ENCODE measurements at regions not wholly inside any gene's neighbourhood (a gene's known extent, or its start where the extent isn't known, plus 50 kb on each side); places are given as distances from the start of the nearest gene placed in this dataset.

- 88% methylated on average over 4 of the region's 4 CpGs; no CpG with 5 or more reads in 1 of the 2 experiments for WGBS, 2 experiments (ENCODE audit: extremely low coverage in 1 of 2, insufficient coverage in 1 of 2, insufficient read length in 1 of 2, insufficient replicate concordance in 2 of 2, low coverage in 1 of 2, low lambda C conversion rate in 2 of 2, missing lambda C conversion rate in 1 of 2)
- TF ChIP-seq HDAC6 (IDR thresholded peaks at IDR 0.05; ENCODE audit: low read depth, low read length) (no peak), CEBPB (IDR thresholded peaks at IDR 0.05; ENCODE audit: low read depth, low read length) (no peak), CHD2 (IDR thresholded peaks at IDR 0.05; ENCODE audit: low read length) (no peak), TBP (IDR thresholded peaks at IDR 0.05; ENCODE audit: low read depth, low read length) (no peak), SUZ12 (IDR thresholded peaks at IDR 0.05; ENCODE audit: low read length) (no peak), SIN3A (conservative IDR thresholded peaks at IDR 0.05 in 1 of 2, IDR thresholded peaks at IDR 0.05 in 1 of 2; ENCODE audit: low read depth in 1 of 2, low read length in 2 of 2) (no peak), YY1 (IDR thresholded peaks at IDR 0.05; ENCODE audit: low read depth, low read length) (no peak), PHF8 (conservative IDR thresholded peaks at IDR 0.05; ENCODE audit: low read depth, low read length) (no peak), MAFK (IDR thresholded peaks at IDR 0.05; ENCODE audit: low read depth, low read length) (no peak), POLR2AphosphoS5 (IDR thresholded peaks at IDR 0.05; ENCODE audit: low read depth, low read length) (no peak), GTF2F1 (IDR thresholded peaks at IDR 0.05; ENCODE audit: borderline replicate concordance, low read depth, low read length) (no peak), POU5F1 (IDR thresholded peaks at IDR 0.05; ENCODE audit: low read depth, low read length) (no peak), POLR2A (IDR thresholded peaks at IDR 0.05; ENCODE audit: control extremely low read depth in 1 of 2, low read depth in 2 of 2, low read length in 2 of 2) (no peak), CREB1 (IDR thresholded peaks at IDR 0.05) (no peak), CBX8 (IDR thresholded peaks at IDR 0.05; ENCODE audit: borderline replicate concordance, low read depth, low read length) (no peak), TAF1 (IDR thresholded peaks at IDR 0.05; ENCODE audit: low read depth, low read length) (no peak), TEAD4 (IDR thresholded peaks at IDR 0.05; ENCODE audit: low read depth, low read length) (no peak)
Observed at GRCh38 chr3:66618066-66618465, 117.2 kb upstream of the LRIG1 start.

More at GRCh38 chr3:66618066-66618465, 117.2 kb upstream of the LRIG1 start:
- no peak overlapping the region for H3K23ac ChIP-seq (ENCODE audit: insufficient read length)
- H3K4me3 ChIP-seq (ENCODE audit: extremely low read depth in 1 of 4, insufficient read depth in 2 of 4, low read depth in 3 of 4, low read length in 4 of 4) = no peak overlapping the region
- H2BK12ac ChIP-seq (ENCODE audit: low read depth, low read length) = no peak overlapping the region
- H3K79me2 ChIP-seq (ENCODE audit: control insufficient read depth in 1 of 2, insufficient read depth in 2 of 2, low read length in 2 of 2) = no peaks in the 10 kb centered on the region
- H3K9ac ChIP-seq (replicated peaks in 1 of 4; ENCODE audit: extremely low read depth in 1 of 4, low read depth in 3 of 4, low read length in 3 of 4) = no peak overlapping the region
- no peak overlapping the region for H3K14ac ChIP-seq (ENCODE audit: insufficient read length)
- ChIA-PET POLR2A (ENCODE audit: partially characterized antibody) (interaction anchor here (0.6 kb wide), 1 partner anchor 95 kb away, joined by 3 read pairs; no protein-coding TSS in a partner anchor), CTCF (ENCODE audit: partially characterized antibody) (interaction anchor here (0.8 to 2.1 kb wide), 4 partner anchors 11 to 200 kb away, joined by 3 to 6 read pairs (median 4); no protein-coding TSS in a partner anchor)
- no peaks in the 10 kb centered on the region for H3K27me3 ChIP-seq (replicated peaks in 1 of 4; ENCODE audit: control insufficient read depth in 3 of 4, extremely low read depth in 1 of 4, insufficient read depth in 3 of 4, low read length in 3 of 4)
- H4K5ac ChIP-seq (ENCODE audit: insufficient read length, low read depth, low read length) = no peak overlapping the region
- H2AK5ac ChIP-seq (ENCODE audit: low read depth, low read length) = no peak overlapping the region
- no peaks in the 10 kb centered on the region for H3K79me1 ChIP-seq (ENCODE audit: low read depth, low read length)
- no peaks in the 10 kb centered on the region for H3K36me3 ChIP-seq (ENCODE audit: control insufficient read depth in 2 of 4, insufficient read depth in 4 of 4, low read length in 3 of 4)
- FAIRE-seq (no peak), DNase-seq (ENCODE audit: low read depth in 1 of 2, low spot score in 2 of 2) (no peak)
- H3K4me2 ChIP-seq (ENCODE audit: insufficient read depth in 1 of 2, low read depth in 2 of 2, low read length in 2 of 2) = no peak overlapping the region
- no peak overlapping the region for H2BK5ac ChIP-seq (ENCODE audit: low read depth, low read length)
- H3K18ac ChIP-seq (ENCODE audit: extremely low read depth, low read length) = no peak overlapping the region
- H2BK120ac ChIP-seq (replicated peaks; ENCODE audit: low read depth, low read length) = no peak overlapping the region
- no peak overlapping the region for H4K91ac ChIP-seq (replicated peaks; ENCODE audit: insufficient read length, low read length)
- no peak overlapping the region for H2BK15ac ChIP-seq (ENCODE audit: low read length)
- no peak overlapping the region for H2AFZ ChIP-seq (ENCODE audit: low read length)
- H3K23me2 ChIP-seq (ENCODE audit: low read depth, low read length) = no peaks in the 10 kb centered on the region
- no peak overlapping the region for H3K56ac ChIP-seq (replicated peaks; ENCODE audit: insufficient read length, low read depth, low read length)
- H3K4ac ChIP-seq (replicated peaks; ENCODE audit: insufficient read length, low read depth, low read length) = no peak overlapping the region
- no peak overlapping the region for H3K27ac ChIP-seq (ENCODE audit: low read depth, low read length)
- H3K9me3 ChIP-seq (ENCODE audit: insufficient read depth in 2 of 2, low read depth in 1 of 2, low read length in 1 of 2) = no peaks in the 10 kb centered on the region
- H3K4me1 ChIP-seq (replicated peaks in 1 of 4; ENCODE audit: control insufficient read depth in 3 of 4, insufficient read depth in 4 of 4, low read length in 3 of 4) = peaks cover 0 to 12% (median 3%) of the 10 kb centered on the region in 4 experiments; a peak in 6 of 7 replicates
- no peaks in the 10 kb centered on the region for H4K20me1 ChIP-seq (replicated peaks in 1 of 2; ENCODE audit: control insufficient read depth in 1 of 2, insufficient read depth in 2 of 2, low read length in 2 of 2)
- no peak overlapping the region for H4K8ac ChIP-seq (ENCODE audit: extremely low read depth, insufficient read depth, low read length)
- no peak overlapping the region for H2BK20ac ChIP-seq (ENCODE audit: low read length)

All from H1 (cell line).